ENCODE measurements at regions not wholly inside any gene's neighbourhood (a gene's known extent, or its start where the extent isn't known, plus 50 kb on each side); places are given as distances from the start of the nearest gene placed in this dataset.

DNA sequence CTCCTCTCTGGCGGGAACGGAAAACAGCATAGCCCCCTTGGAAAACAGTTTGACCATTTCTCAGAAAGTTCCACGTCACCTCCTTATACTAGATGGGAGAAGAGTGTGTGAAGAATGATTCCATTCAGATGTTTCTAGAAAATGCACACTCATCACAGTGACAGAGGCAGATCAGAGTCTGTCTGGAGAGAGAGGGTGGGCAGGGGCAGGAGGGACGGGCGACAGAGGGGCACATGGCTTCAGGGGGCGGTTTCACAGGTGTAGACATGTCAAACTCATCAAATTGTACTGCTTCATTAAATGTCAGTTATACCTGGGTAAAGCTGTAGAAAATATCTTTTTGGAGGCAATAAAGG lies 88.8 kb upstream of the TAF1B start:
- Histone ChIP-seq H3K4me3 (ENCODE audit: low read length) (peak overlapping the region; percentile 29), H3K9ac (ENCODE audit: low read length) (no peak overlapping the region)

DNA sequence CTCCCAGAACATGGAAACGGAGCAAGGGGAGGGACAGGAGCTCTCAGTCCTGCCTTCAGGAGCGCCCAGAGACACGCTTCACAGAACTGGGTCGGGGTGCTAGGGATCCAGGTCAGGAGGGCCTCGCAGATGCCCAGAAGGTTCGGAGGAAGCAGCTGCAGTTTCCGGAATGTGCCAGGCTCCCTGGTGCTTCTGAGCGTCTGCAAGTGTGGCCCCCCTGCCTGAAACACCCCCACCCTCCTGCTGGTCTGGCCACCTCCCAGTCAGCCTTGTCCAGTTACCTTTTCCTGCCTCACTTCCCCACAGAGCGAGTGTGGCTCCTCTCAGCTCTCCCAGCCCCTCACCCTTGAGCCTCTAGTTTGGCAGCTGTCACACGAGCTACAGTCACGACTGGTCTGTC lies 88.3 kb upstream of the TAF1B start:
- Histone ChIP-seq H3K4me3 (ENCODE audit: low read length) (no peak overlapping the region), H3K27me3 (ENCODE audit: control insufficient read depth, insufficient read depth, low read length) (peaks cover 66% of the 10 kb centered on the region), H3K4me1 (ENCODE audit: control insufficient read depth, insufficient read depth, low read length) (peaks cover 36% of the 10 kb centered on the region), H3K36me3 (ENCODE audit: control insufficient read depth, insufficient read depth, low read length) (no peaks in the 10 kb centered on the region), H3K9me3 (ENCODE audit: control insufficient read depth, low read length) (no peaks in the 10 kb centered on the region), H3K9ac (ENCODE audit: low read length) (no peak overlapping the region)

More for the DNA sequence above, 88.8 kb upstream of the TAF1B start:
- H3K36me3 ChIP-seq (ENCODE audit: control insufficient read depth, insufficient read depth, low read length) = no peaks in the 10 kb centered on the region
- H3K27me3 ChIP-seq (ENCODE audit: control insufficient read depth, insufficient read depth, low read length) = peaks cover 62% of the 10 kb centered on the region
- peaks cover 36% of the 10 kb centered on the region for H3K4me1 ChIP-seq (ENCODE audit: control insufficient read depth, insufficient read depth, low read length)
- no peaks in the 10 kb centered on the region for H3K9me3 ChIP-seq (ENCODE audit: control insufficient read depth, low read length)

DNA sequence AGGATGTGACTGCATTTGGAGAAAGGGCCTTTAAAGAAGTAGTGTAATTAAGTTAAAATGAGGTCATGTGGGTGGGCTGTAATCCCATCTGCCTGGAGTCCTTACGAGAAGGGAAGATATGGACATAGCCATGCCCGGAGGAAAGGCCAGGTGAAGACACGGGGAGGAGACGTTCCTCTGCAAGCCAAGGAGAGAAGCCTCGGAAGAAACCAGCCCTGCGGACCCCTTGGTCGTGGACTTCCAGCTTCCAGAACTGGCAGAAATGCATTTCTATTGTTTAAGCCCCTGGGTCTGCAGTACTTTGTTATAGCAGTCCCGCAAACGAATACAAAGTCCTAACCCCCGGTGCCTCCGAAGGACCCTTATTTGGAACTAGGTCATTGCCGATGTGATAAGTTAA lies 87.6 kb upstream of the TAF1B start:
- H3K9me3 ChIP-seq (ENCODE audit: control insufficient read depth, low read length) = no peaks in the 10 kb centered on the region
- no peak overlapping the region for H3K9ac ChIP-seq (ENCODE audit: low read length)
- H3K4me1 ChIP-seq (ENCODE audit: control insufficient read depth, insufficient read depth, low read length) = peaks cover 36% of the 10 kb centered on the region
- peaks cover 66% of the 10 kb centered on the region for H3K27me3 ChIP-seq (ENCODE audit: control insufficient read depth, insufficient read depth, low read length)
- H3K4me3 ChIP-seq (ENCODE audit: low read length) = no peak overlapping the region
- H3K36me3 ChIP-seq (ENCODE audit: control insufficient read depth, insufficient read depth, low read length) = no peaks in the 10 kb centered on the region

GRCh38 chr2:9756692-9757250 lies 86.5 kb upstream of the TAF1B start:
- H3K36me3 ChIP-seq (ENCODE audit: control insufficient read depth, insufficient read depth, low read length) = no peaks in the 10 kb centered on the region
- H3K4me3 ChIP-seq (ENCODE audit: low read length) = no peak overlapping the region
- peaks cover 66% of the 10 kb centered on the region for H3K27me3 ChIP-seq (ENCODE audit: control insufficient read depth, insufficient read depth, low read length)
- no peak overlapping the region for H3K9ac ChIP-seq (ENCODE audit: low read length)
- H3K9me3 ChIP-seq (ENCODE audit: control insufficient read depth, low read length) = no peaks in the 10 kb centered on the region
- peaks cover 36% of the 10 kb centered on the region for H3K4me1 ChIP-seq (ENCODE audit: control insufficient read depth, insufficient read depth, low read length)

GRCh38 chr2:9757501-9758264 lies 85.6 kb upstream of the TAF1B start:
- Histone ChIP-seq H3K36me3 (ENCODE audit: control insufficient read depth, insufficient read depth, low read length) (no peaks in the 10 kb centered on the region), H3K4me1 (ENCODE audit: control insufficient read depth, insufficient read depth, low read length) (peaks cover 33% of the 10 kb centered on the region), H3K9me3 (ENCODE audit: control insufficient read depth, low read length) (no peaks in the 10 kb centered on the region), H3K9ac (ENCODE audit: low read length) (no peak overlapping the region), H3K4me3 (ENCODE audit: low read length) (no peak overlapping the region), H3K27me3 (ENCODE audit: control insufficient read depth, insufficient read depth, low read length) (peaks cover 62% of the 10 kb centered on the region)

DNA sequence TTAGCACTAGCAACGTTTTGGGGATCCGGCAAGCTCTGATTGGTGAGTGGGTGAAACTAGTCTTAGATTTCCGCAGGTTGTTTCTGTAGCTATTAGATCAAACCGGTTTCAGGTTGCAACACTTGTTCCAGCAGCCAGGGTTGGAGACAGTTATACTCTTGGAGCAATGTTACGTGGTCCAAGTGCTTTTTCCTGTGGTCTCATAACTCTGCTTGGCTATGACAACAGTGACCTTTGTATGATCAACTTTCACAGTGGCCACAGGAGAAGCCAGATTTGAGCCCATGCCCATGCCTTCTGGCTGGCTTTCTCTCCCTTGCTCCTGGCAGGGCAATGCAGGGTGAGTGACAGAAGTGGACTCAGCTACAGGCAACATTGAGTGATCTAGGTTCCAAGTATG lies 84.5 kb upstream of the TAF1B start:
- H3K27me3 ChIP-seq (ENCODE audit: control insufficient read depth, insufficient read depth, low read length) = peaks cover 53% of the 10 kb centered on the region
- peaks cover 23% of the 10 kb centered on the region for H3K4me1 ChIP-seq (ENCODE audit: control insufficient read depth, insufficient read depth, low read length)
- no peak overlapping the region for H3K9ac ChIP-seq (ENCODE audit: low read length)
- no peak overlapping the region for H3K4me3 ChIP-seq (ENCODE audit: low read length)
- no peaks in the 10 kb centered on the region for H3K9me3 ChIP-seq (ENCODE audit: control insufficient read depth, low read length)
- no peaks in the 10 kb centered on the region for H3K36me3 ChIP-seq (ENCODE audit: control insufficient read depth, insufficient read depth, low read length)

DNA sequence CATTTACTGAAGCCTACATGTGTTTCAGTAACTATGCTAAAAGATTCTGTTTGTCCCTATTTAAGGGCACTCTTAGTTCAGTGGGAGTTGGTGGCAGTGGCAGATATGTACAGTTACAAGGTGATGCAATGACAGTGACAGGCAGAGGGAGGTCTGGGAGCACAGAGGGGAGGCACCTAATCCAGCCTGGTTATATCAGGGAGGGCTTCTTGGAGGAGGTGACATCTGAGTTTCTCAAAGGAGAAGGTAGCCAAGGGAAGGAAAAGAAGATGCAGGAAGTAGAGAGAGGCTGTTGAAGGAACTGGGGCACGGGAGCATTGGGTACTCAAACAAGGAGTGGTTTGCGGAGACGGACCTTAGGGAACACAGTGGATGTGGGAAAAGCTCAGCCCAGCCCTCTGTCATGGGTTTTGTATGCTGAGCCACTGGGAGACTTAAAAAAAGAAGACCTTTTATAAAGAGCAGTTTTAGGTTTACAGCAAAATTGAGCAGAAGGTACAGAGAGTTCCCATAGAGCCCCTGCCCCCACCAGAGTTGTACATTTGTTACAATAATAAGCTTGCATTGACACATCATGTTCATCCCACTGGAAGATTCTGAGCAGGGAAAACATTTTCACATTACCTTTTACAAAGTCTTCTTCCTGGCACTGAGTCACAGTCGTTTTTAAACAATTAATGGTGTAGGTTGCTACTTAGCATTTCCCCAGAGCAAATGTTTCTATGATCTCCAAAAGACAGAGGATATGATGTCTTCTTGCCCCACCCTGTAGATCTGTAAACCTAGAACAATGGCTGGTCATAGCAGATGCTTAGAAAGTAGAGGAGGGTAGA lies 83.0 kb upstream of the TAF1B start:
- H3K4me3 ChIP-seq (ENCODE audit: low read length) = no peak overlapping the region
- H3K27me3 ChIP-seq (ENCODE audit: control insufficient read depth, insufficient read depth, low read length) = peaks cover 37% of the 10 kb centered on the region
- no peaks in the 10 kb centered on the region for H3K9me3 ChIP-seq (ENCODE audit: control insufficient read depth, low read length)
- H3K9ac ChIP-seq (ENCODE audit: low read length) = no peak overlapping the region
- no peaks in the 10 kb centered on the region for H3K36me3 ChIP-seq (ENCODE audit: control insufficient read depth, insufficient read depth, low read length)
- H3K4me1 ChIP-seq (ENCODE audit: control insufficient read depth, insufficient read depth, low read length) = peaks cover 15% of the 10 kb centered on the region

GRCh38 chr2:9760902-9761228 lies 82.4 kb upstream of the TAF1B start:
- H3K9me3 ChIP-seq (ENCODE audit: control insufficient read depth, low read length) = no peaks in the 10 kb centered on the region
- no peak overlapping the region for H3K9ac ChIP-seq (ENCODE audit: low read length)
- H3K4me3 ChIP-seq (ENCODE audit: low read length) = no peak overlapping the region
- H3K27me3 ChIP-seq (ENCODE audit: control insufficient read depth, insufficient read depth, low read length) = peaks cover 37% of the 10 kb centered on the region
- H3K4me1 ChIP-seq (ENCODE audit: control insufficient read depth, insufficient read depth, low read length) = peaks cover 15% of the 10 kb centered on the region
- H3K36me3 ChIP-seq (ENCODE audit: control insufficient read depth, insufficient read depth, low read length) = no peaks in the 10 kb centered on the region

DNA sequence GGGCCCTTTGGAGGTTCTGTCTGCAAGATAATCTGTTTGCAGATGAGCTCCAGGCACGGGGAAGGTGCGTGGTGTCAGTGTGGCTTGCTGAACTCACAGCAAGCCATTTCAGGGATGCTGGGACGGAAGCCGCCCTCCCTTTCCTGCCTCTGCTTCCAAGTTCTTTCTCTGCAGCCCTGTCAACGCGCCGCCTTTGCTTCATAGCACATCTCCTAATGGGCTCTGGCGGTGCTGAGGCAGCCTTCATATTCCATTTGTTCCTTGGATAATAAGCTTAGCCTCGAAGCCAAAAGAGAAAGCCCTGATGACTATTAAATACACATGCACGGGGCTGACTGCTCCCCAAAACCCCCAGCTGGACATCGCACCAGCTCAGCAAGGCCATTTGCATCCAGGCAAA lies 81.7 kb upstream of the TAF1B start:
- H3K36me3 ChIP-seq (ENCODE audit: control insufficient read depth, insufficient read depth, low read length) = no peaks in the 10 kb centered on the region
- H3K9me3 ChIP-seq (ENCODE audit: control insufficient read depth, low read length) = no peaks in the 10 kb centered on the region
- H3K9ac ChIP-seq (ENCODE audit: low read length) = no peak overlapping the region
- no peak overlapping the region for H3K4me3 ChIP-seq (ENCODE audit: low read length)
- peaks cover 34% of the 10 kb centered on the region for H3K27me3 ChIP-seq (ENCODE audit: control insufficient read depth, insufficient read depth, low read length)
- peaks cover 15% of the 10 kb centered on the region for H3K4me1 ChIP-seq (ENCODE audit: control insufficient read depth, insufficient read depth, low read length)

- no peak overlapping the region for H3K4me3 ChIP-seq (ENCODE audit: low read length)
- peaks cover 12% of the 10 kb centered on the region for H3K4me1 ChIP-seq (ENCODE audit: control insufficient read depth, insufficient read depth, low read length)
- H3K9me3 ChIP-seq (ENCODE audit: control insufficient read depth, low read length) = no peaks in the 10 kb centered on the region
- H3K36me3 ChIP-seq (ENCODE audit: control insufficient read depth, insufficient read depth, low read length) = no peaks in the 10 kb centered on the region
- H3K27me3 ChIP-seq (ENCODE audit: control insufficient read depth, insufficient read depth, low read length) = peaks cover 28% of the 10 kb centered on the region
- H3K9ac ChIP-seq (ENCODE audit: low read length) = no peak overlapping the region
These were observed 81.1 kb upstream of the TAF1B start for GRCh38 chr2:9762164-9762563.

DNA sequence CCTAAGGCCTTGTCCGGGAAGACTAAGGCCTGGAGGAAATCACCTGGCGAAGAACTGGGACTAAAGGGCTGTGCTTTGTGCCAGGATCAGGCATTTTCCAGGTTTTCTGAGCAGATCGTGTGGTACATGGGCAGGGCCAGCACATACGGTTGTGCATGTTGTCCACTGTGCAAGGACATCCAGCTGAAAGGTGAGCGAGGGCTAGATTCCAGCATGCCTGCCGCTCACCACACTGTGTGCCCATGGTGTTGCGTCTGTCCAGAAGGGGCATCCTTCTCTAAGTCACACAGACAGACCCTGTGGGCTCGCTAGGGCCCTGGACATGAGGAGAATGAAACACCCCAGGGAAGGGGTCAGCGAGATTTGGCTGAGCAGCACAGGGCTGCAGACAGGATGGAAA lies 80.3 kb upstream of the TAF1B start:
- no peak overlapping the region for H3K4me3 ChIP-seq (ENCODE audit: low read length)
- H3K27me3 ChIP-seq (ENCODE audit: control insufficient read depth, insufficient read depth, low read length) = peaks cover 20% of the 10 kb centered on the region
- H3K9ac ChIP-seq (ENCODE audit: low read length) = no peak overlapping the region
- H3K9me3 ChIP-seq (ENCODE audit: control insufficient read depth, low read length) = no peaks in the 10 kb centered on the region
- peaks cover 4% of the 10 kb centered on the region for H3K4me1 ChIP-seq (ENCODE audit: control insufficient read depth, insufficient read depth, low read length)
- H3K36me3 ChIP-seq (ENCODE audit: control insufficient read depth, insufficient read depth, low read length) = no peaks in the 10 kb centered on the region

DNA sequence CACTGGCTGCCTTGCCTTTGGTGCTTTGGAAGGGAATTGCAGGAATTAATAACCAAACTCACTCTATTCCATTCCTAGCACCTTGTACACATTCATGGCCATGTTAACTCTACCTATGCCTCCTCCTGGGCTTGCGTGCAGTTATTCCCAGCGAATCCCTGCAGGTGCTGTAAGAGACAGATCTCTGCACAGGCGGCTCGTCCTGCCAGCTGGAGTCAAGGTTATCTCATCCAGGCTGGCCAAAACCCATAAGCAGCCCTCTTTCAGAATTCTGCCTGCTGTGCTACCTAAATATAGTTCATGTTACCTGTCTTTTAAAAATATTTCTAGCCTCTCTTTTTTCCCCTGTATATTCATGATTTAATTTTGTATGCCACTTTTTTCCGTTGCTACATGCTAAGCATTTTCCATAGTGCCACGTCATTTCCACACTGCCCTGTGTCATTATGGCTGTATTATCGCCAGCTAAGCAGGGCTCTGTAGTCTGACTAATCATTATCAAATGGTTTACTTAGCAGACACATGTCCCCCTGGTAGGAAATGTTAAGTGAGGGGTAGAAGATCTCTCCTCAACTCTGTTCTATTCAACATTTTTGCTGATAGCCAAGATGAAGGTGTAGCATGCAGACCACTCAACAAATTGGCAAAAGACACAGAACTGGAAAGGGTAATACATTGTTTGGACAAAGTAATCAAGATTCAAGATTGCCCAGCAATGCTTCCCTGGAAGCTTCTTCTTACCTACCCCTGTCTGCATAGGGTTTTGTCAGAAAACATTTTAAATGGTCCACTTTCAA lies 79.7 kb upstream of the TAF1B start:
- Histone ChIP-seq H3K36me3 (ENCODE audit: control insufficient read depth, insufficient read depth, low read length) (no peaks in the 10 kb centered on the region), H3K4me1 (ENCODE audit: control insufficient read depth, insufficient read depth, low read length) (no peaks in the 10 kb centered on the region), H3K9ac (ENCODE audit: low read length) (no peak overlapping the region), H3K4me3 (ENCODE audit: low read length) (no peak overlapping the region), H3K27me3 (ENCODE audit: control insufficient read depth, insufficient read depth, low read length) (peaks cover 14% of the 10 kb centered on the region), H3K9me3 (ENCODE audit: control insufficient read depth, low read length) (no peaks in the 10 kb centered on the region)
